ENCODE measurements at regions not wholly inside any gene's neighbourhood (a gene's known extent, or its start where the extent isn't known, plus 50 kb on each side); places are given as distances from the start of the nearest gene placed in this dataset.
A peak's percentile ranks its signal among the peaks of the same experiment; 100 is the strongest.
"Not testable (repeated sequence)": the region's sequence is repeated elsewhere in the genome, so short reads cannot be mapped to it uniquely, and the experiment has no call there.

DNA sequence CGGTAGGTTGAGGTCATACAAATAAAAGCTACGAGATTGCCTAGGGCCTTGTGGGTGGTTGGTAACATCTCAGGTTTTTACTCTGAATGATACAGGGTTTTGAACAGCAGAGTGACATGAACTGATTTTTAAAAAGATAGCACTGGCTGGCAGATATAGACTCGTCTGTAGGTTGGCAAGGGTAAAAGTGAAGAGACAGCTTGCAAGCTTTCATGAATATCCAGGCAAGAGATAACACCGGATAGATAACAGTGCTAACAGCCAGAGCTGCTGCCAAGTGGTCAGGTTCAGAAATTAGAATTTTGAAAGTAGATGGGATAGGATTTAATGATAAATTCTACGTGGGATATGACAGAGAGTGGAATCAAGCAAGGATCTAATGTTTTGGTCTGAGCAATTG is 299.7 kb upstream of the AADAT start:
- DNase-seq (ENCODE audit: low read depth) = no peak
- no peak overlapping the region for H3K4me3 ChIP-seq (ENCODE audit: control insufficient read depth, low read depth, low read length)
- TF ChIP-seq, protein P1, sequence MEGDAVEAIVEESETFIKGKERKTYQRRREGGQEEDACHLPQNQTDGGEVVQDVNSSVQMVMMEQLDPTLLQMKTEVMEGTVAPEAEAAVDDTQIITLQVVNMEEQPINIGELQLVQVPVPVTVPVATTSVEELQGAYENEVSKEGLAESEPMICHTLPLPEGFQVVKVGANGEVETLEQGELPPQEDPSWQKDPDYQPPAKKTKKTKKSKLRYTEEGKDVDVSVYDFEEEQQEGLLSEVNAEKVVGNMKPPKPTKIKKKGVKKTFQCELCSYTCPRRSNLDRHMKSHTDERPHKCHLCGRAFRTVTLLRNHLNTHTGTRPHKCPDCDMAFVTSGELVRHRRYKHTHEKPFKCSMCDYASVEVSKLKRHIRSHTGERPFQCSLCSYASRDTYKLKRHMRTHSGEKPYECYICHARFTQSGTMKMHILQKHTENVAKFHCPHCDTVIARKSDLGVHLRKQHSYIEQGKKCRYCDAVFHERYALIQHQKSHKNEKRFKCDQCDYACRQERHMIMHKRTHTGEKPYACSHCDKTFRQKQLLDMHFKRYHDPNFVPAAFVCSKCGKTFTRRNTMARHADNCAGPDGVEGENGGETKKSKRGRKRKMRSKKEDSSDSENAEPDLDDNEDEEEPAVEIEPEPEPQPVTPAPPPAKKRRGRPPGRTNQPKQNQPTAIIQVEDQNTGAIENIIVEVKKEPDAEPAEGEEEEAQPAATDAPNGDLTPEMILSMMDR (conservative IDR thresholded peaks at IDR 0.05; ENCODE audit: control insufficient read depth, insufficient read depth, low read depth, low read length) = no peak

DNA sequence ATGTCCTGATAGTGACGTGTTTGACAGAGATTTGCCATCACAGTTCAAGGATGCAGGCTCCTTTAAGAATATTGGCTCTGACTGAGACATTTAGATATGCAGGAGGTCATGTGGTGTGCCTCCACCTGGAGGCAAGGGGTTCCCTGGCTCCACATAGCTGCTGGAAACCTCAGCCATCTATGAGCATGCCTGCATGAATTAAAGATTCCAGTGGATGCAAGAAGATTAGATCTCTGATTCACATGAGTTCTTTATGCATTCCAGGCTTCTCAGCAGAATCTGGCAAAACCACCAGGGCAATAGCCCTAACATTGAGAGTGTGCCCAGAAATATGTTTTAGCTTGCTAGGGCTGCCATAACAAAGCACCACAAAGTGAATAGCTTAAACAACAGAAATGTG is 298.5 kb upstream of the AADAT start:
- no peak overlapping the region for H3K4me3 ChIP-seq (ENCODE audit: control insufficient read depth, low read depth, low read length)
- TF ChIP-seq, protein P1 (conservative IDR thresholded peaks at IDR 0.05; ENCODE audit: control insufficient read depth, insufficient read depth, low read depth, low read length) = no peak
- DNase-seq (ENCODE audit: low read depth) = no peak

DNA sequence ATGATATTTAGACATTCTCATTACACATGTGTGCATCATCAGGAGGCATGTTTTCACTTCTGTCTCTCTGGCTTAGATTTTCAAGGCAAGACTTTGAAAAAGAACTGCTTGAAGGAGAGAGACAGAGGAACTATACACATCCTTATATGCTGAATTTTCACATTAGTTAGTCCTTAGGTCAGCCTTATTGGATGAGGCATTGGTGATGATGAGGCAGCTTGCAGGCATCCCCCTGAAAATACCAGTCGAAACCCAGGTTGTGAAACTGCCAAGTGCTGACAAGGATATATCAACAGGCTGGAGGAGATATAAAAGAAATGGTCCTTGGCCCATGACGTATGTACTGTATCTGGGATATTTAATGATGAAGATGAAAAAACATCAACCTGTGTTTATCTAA is 297.2 kb upstream of the AADAT start:
- TF ChIP-seq, protein P1 (conservative IDR thresholded peaks at IDR 0.05; ENCODE audit: control insufficient read depth, insufficient read depth, low read depth, low read length) = no peak
- DNase-seq (ENCODE audit: low read depth) = peak; percentile 91

DNA sequence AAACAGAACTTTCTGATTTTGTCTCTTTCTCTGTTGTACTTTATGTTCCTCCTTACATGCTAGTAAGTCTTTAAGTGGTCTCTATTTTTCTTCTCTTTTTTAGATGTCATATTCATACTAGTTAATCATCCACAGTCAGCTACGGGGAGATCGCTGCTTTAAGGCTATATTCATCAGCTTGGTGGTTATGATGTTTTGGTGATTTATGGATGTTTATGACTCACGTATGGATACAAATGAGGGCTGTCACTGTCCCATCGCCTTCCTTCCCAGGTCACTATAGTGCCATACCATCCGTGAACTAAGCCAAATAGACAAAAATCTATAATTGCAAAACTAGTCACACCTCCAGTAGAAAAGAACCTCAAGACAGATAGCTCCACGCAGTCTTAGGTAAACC is 296.8 kb upstream of the AADAT start:
- TF ChIP-seq, protein P1 (conservative IDR thresholded peaks at IDR 0.05; ENCODE audit: control insufficient read depth, insufficient read depth, low read depth, low read length) = no peak
- no peak overlapping the region for H3K4me3 ChIP-seq (ENCODE audit: control insufficient read depth, low read depth, low read length)
- peak; percentile 42 for DNase-seq (ENCODE audit: low read depth)

More for the DNA sequence above, 297.2 kb upstream of the AADAT start:
- no peak overlapping the region for H3K4me3 ChIP-seq (ENCODE audit: control insufficient read depth, low read depth, low read length)

DNA sequence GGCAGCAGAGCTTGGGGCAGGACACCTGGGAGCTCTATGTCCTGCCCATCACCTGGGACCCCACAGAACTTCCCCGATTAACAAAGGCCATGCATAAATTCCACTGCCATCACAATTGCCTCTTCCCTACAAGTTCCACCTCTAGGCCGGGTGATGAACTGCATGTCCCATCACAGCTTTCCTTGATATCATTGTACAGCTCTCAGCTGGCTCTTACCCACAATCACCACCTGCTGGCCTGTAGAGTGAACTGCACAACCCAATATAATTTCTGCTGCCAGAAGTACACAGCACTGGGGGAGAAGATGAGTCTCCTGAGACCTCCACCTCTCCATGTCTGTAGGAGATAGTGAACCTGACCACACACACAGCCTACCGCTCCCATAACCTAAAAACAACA is 285.0 kb upstream of the AADAT start:
- TF ChIP-seq, protein P1 (conservative IDR thresholded peaks at IDR 0.05; ENCODE audit: control insufficient read depth, insufficient read depth, low read depth, low read length) = peak; percentile 56
- no peak overlapping the region for H3K4me3 ChIP-seq (ENCODE audit: control insufficient read depth, low read depth, low read length)
- peak; percentile 46 for DNase-seq (ENCODE audit: low read depth)

DNA sequence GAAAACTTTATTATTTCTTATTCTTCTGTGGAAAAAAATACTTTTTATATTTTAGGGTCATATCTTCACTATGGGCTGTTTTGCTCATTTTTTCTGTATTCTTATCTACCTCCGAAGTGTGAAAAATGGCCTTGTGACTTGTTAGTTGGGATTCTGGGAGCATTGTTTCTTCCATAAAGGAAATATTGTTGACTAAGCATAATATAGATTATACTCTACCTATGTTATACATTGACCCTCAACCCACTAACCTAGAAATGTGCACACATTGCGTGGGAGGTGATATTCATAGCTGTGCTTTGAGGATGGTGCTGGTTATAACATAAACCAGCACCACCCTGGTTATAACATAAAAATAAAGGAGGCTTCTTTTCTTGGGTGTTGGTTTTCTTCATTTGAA is 259.2 kb upstream of the AADAT start:
- DNase-seq (ENCODE audit: low read depth) = no peak
- H3K4me3 ChIP-seq (ENCODE audit: control insufficient read depth, low read depth, low read length) = no peak overlapping the region
- TF ChIP-seq, protein P1 (conservative IDR thresholded peaks at IDR 0.05; ENCODE audit: control insufficient read depth, insufficient read depth, low read depth, low read length) = no peak

DNA sequence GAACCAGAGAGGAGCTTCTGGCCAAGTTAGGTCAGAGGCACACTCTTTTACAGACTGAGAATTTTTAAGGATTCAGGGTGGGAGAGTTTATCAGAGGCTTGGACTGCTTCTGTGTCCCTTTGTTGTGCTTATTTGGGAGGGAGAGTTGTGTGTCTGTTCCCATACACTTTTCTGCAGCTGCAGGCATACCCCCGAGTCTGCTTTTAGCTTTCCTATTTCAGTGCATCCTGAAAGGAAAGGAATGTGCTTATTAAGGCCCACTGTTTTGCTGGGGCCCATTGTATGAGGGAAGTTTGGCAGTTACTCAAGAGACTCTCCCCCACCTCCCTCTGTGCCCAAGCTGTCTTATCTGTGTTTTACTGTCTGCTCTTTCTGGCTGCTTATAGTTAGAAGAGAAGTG is 257.4 kb upstream of the AADAT start:
- H3K4me3 ChIP-seq (ENCODE audit: control insufficient read depth, low read depth, low read length); DNase-seq (ENCODE audit: low read depth): not testable (repeated sequence)
